RKO (cell line): ENCODE measurements at regions not wholly inside any gene's neighbourhood (a gene's known extent, or its start where the extent isn't known, plus 50 kb on each side); places are given as distances from the start of the nearest gene placed in this dataset.

ENCODE experiments used
- DNase-seq: peaks from one replicate; pipeline ENCODE4 v3.0.0-alpha.2; 2016; ENCODE audit warnings: low spot score

- DNase-seq, result no peak
Measured at GRCh38 chrX:45400027-45400779, 199.5 kb upstream of the DIPK2B start.

GRCh38 chrX:45385757-45386156 is 185.1 kb upstream of the DIPK2B start:
- DNase-seq, result no peak

- DNase-seq, result no peak
Measured at GRCh38 chrX:45381841-45382240, 181.2 kb upstream of the DIPK2B start.

GRCh38 chrX:45381366-45381765 is 180.7 kb upstream of the DIPK2B start:
- no peak for DNase-seq

GRCh38 chrX:45379236-45379635 is 178.6 kb upstream of the DIPK2B start:
- DNase-seq, result no peak

GRCh38 chrX:45372151-45372550 is 171.5 kb upstream of the DIPK2B start:
- DNase-seq, result no peak

- DNase-seq, result no peak
Measured at GRCh38 chrX:45368705-45369104, 168.0 kb upstream of the DIPK2B start.

- no peak for DNase-seq
Measured at GRCh38 chrX:45363596-45363995, 162.9 kb upstream of the DIPK2B start.

- no peak for DNase-seq
Measured at GRCh38 chrX:45360571-45360970, 159.9 kb upstream of the DIPK2B start.

- DNase-seq, result no peak
Measured at GRCh38 chrX:45358392-45358791, 157.7 kb upstream of the DIPK2B start.

GRCh38 chrX:45353456-45353855 is 152.8 kb upstream of the DIPK2B start:
- DNase-seq, result no peak

GRCh38 chrX:45352611-45353010 is 151.9 kb upstream of the DIPK2B start:
- no peak for DNase-seq

GRCh38 chrX:45351478-45351877 is 150.8 kb upstream of the DIPK2B start:
- no peak for DNase-seq

- no peak for DNase-seq
Measured at GRCh38 chrX:45348296-45348695, 147.6 kb upstream of the DIPK2B start.

- DNase-seq, result no peak
Measured at GRCh38 chrX:45347877-45348276, 147.2 kb upstream of the DIPK2B start.

- no peak for DNase-seq
Measured at GRCh38 chrX:45344594-45344993, 143.9 kb upstream of the DIPK2B start.

- no peak for DNase-seq
Measured at GRCh38 chrX:45329217-45329616, 128.5 kb upstream of the DIPK2B start.

- DNase-seq, result no peak
Measured at GRCh38 chrX:45324941-45325340, 124.3 kb upstream of the DIPK2B start.

GRCh38 chrX:45323387-45323786 is 122.7 kb upstream of the DIPK2B start:
- DNase-seq, result no peak

GRCh38 chrX:45322820-45323219 is 122.1 kb upstream of the DIPK2B start:
- DNase-seq, result peak; percentile 27

GRCh38 chrX:45322382-45322781 is 121.7 kb upstream of the DIPK2B start:
- peak; percentile 84 for DNase-seq

- no peak for DNase-seq
Measured at GRCh38 chrX:45320191-45320590, 119.5 kb upstream of the DIPK2B start.

- no peak for DNase-seq
Measured at GRCh38 chrX:45309801-45310200, 109.1 kb upstream of the DIPK2B start.

- DNase-seq, result no peak
Measured at GRCh38 chrX:45309096-45309495, 108.4 kb upstream of the DIPK2B start.
